ENCODE measurements at regions not wholly inside any gene's neighbourhood (a gene's known extent, or its start where the extent isn't known, plus 50 kb on each side); places are given as distances from the start of the nearest gene placed in this dataset.

DNA sequence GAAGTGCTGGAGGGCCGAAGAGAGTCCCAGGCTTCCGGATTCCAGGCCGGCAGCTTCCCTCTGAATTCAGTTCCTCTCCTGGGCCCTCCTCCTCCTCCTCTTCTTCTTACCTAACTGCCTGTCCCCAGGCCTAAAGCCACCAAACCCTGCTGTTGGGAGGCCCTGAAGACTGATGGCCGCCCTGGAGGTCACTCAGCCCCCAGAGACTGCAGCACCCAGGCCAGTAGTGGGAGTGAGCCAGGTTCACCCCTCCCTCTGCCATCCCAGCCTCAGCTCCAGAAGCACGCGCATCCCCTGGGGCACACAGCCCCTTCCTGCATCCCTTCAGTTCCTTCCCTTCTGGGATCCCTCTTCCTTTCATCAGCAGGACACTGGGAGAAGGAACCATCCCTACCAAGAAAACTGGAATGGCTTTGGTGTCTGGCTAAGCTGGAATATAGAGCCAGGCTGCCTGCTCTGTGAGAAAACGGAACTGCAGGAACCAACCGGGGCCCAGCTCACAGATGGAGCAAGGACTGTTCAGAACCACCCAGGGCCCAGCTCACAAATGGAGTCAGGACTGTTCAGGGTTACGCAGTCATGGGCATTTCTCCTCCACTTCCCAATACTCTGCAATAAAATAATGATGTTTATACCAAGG lies 127.4 kb downstream of the NDUFA10 start:
- Histone ChIP-seq H3K27me3 (replicated peaks in 2 of 5; ENCODE audit: control insufficient read depth in 4 of 5, insufficient read depth in 5 of 5, low read length in 4 of 5) (peaks cover 0 to 8% (median 0%) of the 10 kb centered on the region in 5 experiments), H3K4me1 (ENCODE audit: control extremely low read depth in 1 of 4, control insufficient read depth in 4 of 4, insufficient read depth in 4 of 4, low read length in 3 of 4) (no peaks in the 10 kb centered on the region), H3K36me3 (ENCODE audit: control insufficient read depth in 4 of 4, insufficient read depth in 4 of 4, low read length in 3 of 4) (no peaks in the 10 kb centered on the region), H3K4me3 (ENCODE audit: control insufficient read depth in 1 of 7, extremely low read depth in 1 of 7, insufficient read depth in 4 of 7, low read depth in 2 of 7, low read length in 6 of 7) (no peak overlapping the region), H3K9me3 (ENCODE audit: control extremely low read depth in 1 of 5, control insufficient read depth in 4 of 5, insufficient read depth in 2 of 5, low read depth in 1 of 5, low read length in 4 of 5) (no peaks in the 10 kb centered on the region), H3K27ac (ENCODE audit: insufficient read depth in 1 of 2, low read depth in 1 of 2, low read length in 2 of 2, poor library complexity in 1 of 2, severe bottlenecking in 2 of 2) (no peak overlapping the region)
- ChIA-PET POLR2A (no interaction called here), CTCF (interaction anchor here (0.7 to 0.9 kb wide), 2 partner anchors 15 to 17 kb away, joined by 3 read pairs; no protein-coding TSS in a partner anchor)
- DNase-seq = no peak
- WGBS (ENCODE audit: insufficient coverage) = 100% methylated on average over 7 of the region's 9 CpGs

DNA sequence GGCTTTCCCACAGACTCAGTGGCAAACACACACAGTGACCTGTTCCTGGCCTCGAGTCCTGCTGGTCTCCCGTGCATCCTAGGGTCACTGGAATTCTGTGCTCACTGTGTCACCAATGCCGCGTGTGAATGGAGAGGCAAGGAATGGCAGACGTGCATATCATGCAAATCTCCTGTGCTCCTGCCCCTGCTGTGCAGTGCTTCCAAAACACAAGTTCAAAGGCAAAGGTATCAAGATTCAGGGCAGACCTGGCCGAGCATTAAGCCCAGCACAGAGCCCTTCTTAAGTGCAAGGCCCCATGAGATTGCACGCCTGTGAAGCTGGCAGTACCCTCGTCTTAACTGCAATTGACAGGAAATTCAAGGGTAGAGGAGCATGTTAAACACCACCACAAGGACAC lies 129.1 kb downstream of the NDUFA10 start:
- DNase-seq = no peak
- WGBS (ENCODE audit: insufficient coverage) = 91% methylated on average over 7 of the region's 8 CpGs
- H3K27me3 ChIP-seq (replicated peaks in 2 of 5; ENCODE audit: control insufficient read depth in 4 of 5, insufficient read depth in 5 of 5, low read length in 4 of 5) = peaks cover 0 to 8% (median 3%) of the 10 kb centered on the region in 5 experiments
- H3K36me3 ChIP-seq (ENCODE audit: control insufficient read depth in 4 of 4, insufficient read depth in 4 of 4, low read length in 3 of 4) = no peaks in the 10 kb centered on the region
- no peaks in the 10 kb centered on the region for H3K4me1 ChIP-seq (ENCODE audit: control extremely low read depth in 1 of 4, control insufficient read depth in 4 of 4, insufficient read depth in 4 of 4, low read length in 3 of 4)
- H3K4me3 ChIP-seq (ENCODE audit: control insufficient read depth in 1 of 7, extremely low read depth in 1 of 7, insufficient read depth in 4 of 7, low read depth in 2 of 7, low read length in 6 of 7) = no peak overlapping the region
- POLR2A ChIA-PET = no interaction called here
- CTCF ChIA-PET = interaction anchor here (1.0 kb wide), 1 partner anchor 16 kb away, joined by 3 read pairs; no protein-coding TSS in a partner anchor
- no peaks in the 10 kb centered on the region for H3K9me3 ChIP-seq (ENCODE audit: control extremely low read depth in 1 of 5, control insufficient read depth in 4 of 5, insufficient read depth in 2 of 5, low read depth in 1 of 5, low read length in 4 of 5)
- no peak overlapping the region for H3K27ac ChIP-seq (ENCODE audit: insufficient read depth in 1 of 2, low read depth in 1 of 2, low read length in 2 of 2, poor library complexity in 1 of 2, severe bottlenecking in 2 of 2)

DNA sequence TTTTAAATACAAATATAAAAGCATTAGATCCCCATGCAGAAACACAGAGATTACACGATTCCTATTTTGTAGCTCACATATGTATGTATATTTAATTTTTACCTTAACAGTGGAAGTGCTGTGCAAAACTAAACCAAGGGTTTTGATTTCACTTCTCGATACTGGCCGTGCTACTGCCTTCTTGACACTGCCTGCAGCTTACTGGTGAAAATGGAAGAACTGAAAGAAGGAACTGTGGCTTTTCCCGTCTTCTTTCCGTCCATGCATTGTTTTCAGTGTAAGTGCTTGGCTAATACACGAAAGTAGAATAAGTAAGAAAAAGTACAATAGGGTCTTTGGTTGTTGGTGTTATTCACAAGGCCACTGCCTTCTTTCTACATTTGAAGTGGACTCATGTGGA lies 129.5 kb downstream of the NDUFA10 start:
- Histone ChIP-seq H3K27ac (ENCODE audit: insufficient read depth in 1 of 2, low read depth in 1 of 2, low read length in 2 of 2, poor library complexity in 1 of 2, severe bottlenecking in 2 of 2) (no peak overlapping the region), H3K4me3 (ENCODE audit: control insufficient read depth in 1 of 7, extremely low read depth in 1 of 7, insufficient read depth in 4 of 7, low read depth in 2 of 7, low read length in 6 of 7) (no peak overlapping the region), H3K4me1 (ENCODE audit: control extremely low read depth in 1 of 4, control insufficient read depth in 4 of 4, insufficient read depth in 4 of 4, low read length in 3 of 4) (no peaks in the 10 kb centered on the region), H3K36me3 (ENCODE audit: control insufficient read depth in 4 of 4, insufficient read depth in 4 of 4, low read length in 3 of 4) (no peaks in the 10 kb centered on the region), H3K9me3 (ENCODE audit: control extremely low read depth in 1 of 5, control insufficient read depth in 4 of 5, insufficient read depth in 2 of 5, low read depth in 1 of 5, low read length in 4 of 5) (no peaks in the 10 kb centered on the region), H3K27me3 (replicated peaks in 2 of 5; ENCODE audit: control insufficient read depth in 4 of 5, insufficient read depth in 5 of 5, low read length in 4 of 5) (peaks cover 0 to 8% (median 3%) of the 10 kb centered on the region in 5 experiments)
- DNase-seq = no peak
- 100% methylated on average over 4 of the region's 6 CpGs for WGBS (ENCODE audit: insufficient coverage)
- ChIA-PET POLR2A (no interaction called here), CTCF (interaction anchor here (1.0 kb wide), 1 partner anchor 16 kb away, joined by 3 read pairs; no protein-coding TSS in a partner anchor)

DNA sequence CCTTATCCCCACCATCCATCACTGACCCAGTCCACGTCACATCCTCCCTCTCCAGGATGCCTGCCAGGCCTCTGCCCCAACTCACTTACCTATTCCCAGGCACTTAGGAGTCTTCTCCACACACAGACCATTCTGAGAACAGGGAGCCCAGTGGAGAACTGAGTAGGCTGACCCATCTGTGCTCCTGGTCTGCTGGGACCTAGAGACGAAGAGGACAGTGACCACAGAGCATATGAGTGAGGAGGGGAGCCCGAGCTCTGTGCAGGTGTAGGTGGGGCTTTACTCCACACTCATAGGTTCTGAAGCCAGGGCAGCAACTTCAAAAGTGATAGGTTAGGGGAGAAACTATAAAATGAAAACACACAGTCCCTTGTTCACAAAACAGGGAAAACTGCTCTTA lies 130.0 kb downstream of the NDUFA10 start:
- Histone ChIP-seq H3K4me3 (ENCODE audit: control insufficient read depth in 1 of 7, extremely low read depth in 1 of 7, insufficient read depth in 4 of 7, low read depth in 2 of 7, low read length in 6 of 7) (no peak overlapping the region), H3K36me3 (ENCODE audit: control insufficient read depth in 4 of 4, insufficient read depth in 4 of 4, low read length in 3 of 4) (no peaks in the 10 kb centered on the region), H3K27ac (ENCODE audit: insufficient read depth in 1 of 2, low read depth in 1 of 2, low read length in 2 of 2, poor library complexity in 1 of 2, severe bottlenecking in 2 of 2) (no peak overlapping the region), H3K9me3 (ENCODE audit: control extremely low read depth in 1 of 5, control insufficient read depth in 4 of 5, insufficient read depth in 2 of 5, low read depth in 1 of 5, low read length in 4 of 5) (no peaks in the 10 kb centered on the region), H3K27me3 (replicated peaks in 2 of 5; ENCODE audit: control insufficient read depth in 4 of 5, insufficient read depth in 5 of 5, low read length in 4 of 5) (peaks cover 0 to 8% (median 3%) of the 10 kb centered on the region in 5 experiments), H3K4me1 (ENCODE audit: control extremely low read depth in 1 of 4, control insufficient read depth in 4 of 4, insufficient read depth in 4 of 4, low read length in 3 of 4) (no peaks in the 10 kb centered on the region)
- 92% methylated on average over 2 of the region's 3 CpGs for WGBS (ENCODE audit: insufficient coverage)
- no peak for DNase-seq
- CTCF ChIA-PET = interaction anchor here (1.0 kb wide), 1 partner anchor 15 kb away, joined by 3 read pairs; no protein-coding TSS in a partner anchor
- POLR2A ChIA-PET = no interaction called here

DNA sequence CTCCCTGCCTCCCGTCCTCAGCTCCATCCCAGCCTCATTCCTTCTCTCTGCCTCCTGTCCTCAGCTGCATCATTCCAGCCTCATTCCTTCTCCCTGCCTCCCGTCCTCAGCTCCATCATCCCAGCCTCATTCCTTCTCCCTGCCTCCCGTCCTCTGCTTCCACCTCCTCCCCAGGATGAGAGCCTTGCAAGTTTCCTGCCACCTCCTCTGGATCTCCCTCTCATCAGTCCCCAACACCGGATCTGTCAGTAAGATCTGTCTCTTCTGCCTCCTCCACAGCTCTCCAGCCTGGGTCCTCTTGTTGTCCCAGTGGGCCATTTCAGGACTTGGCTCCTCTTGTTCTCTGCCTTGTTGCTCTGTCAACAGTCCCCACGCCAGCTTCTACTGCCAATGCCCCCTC lies 130.9 kb downstream of the NDUFA10 start:
- 92% methylated on average over 5 of the region's 5 CpGs for WGBS (ENCODE audit: insufficient coverage)
- DNase-seq = no peak
- Histone ChIP-seq H3K36me3 (ENCODE audit: control insufficient read depth in 4 of 4, insufficient read depth in 4 of 4, low read length in 3 of 4) (no peaks in the 10 kb centered on the region), H3K4me3 (ENCODE audit: control insufficient read depth in 1 of 7, extremely low read depth in 1 of 7, insufficient read depth in 4 of 7, low read depth in 2 of 7, low read length in 6 of 7) (no peak overlapping the region), H3K27ac (ENCODE audit: insufficient read depth in 1 of 2, low read depth in 1 of 2, low read length in 2 of 2, poor library complexity in 1 of 2, severe bottlenecking in 2 of 2) (no peak overlapping the region), H3K27me3 (replicated peaks in 2 of 5; ENCODE audit: control insufficient read depth in 4 of 5, insufficient read depth in 5 of 5, low read length in 4 of 5) (peaks cover 0 to 8% (median 3%) of the 10 kb centered on the region in 5 experiments), H3K4me1 (ENCODE audit: control extremely low read depth in 1 of 4, control insufficient read depth in 4 of 4, insufficient read depth in 4 of 4, low read length in 3 of 4) (no peaks in the 10 kb centered on the region), H3K9me3 (ENCODE audit: control extremely low read depth in 1 of 5, control insufficient read depth in 4 of 5, insufficient read depth in 2 of 5, low read depth in 1 of 5, low read length in 4 of 5) (no peaks in the 10 kb centered on the region)
- POLR2A ChIA-PET = no interaction called here
- CTCF ChIA-PET = no interaction called here

DNA sequence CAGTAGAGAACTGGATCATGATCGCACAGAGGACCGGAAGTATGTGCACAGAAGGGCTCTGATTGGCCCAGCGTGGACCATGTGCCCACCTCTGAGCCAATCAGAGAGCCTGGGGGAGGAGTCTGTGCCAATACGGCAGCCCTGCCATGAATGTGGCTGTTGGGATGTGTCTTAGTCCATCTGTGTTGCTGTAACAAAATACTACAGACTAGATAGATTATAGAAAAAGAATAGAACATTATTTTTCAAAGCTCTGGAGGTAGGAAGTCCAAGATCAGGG lies 132.0 kb downstream of the NDUFA10 start:
- POLR2A ChIA-PET = no interaction called here
- 67% methylated on average over 3 of the region's 4 CpGs for WGBS (ENCODE audit: insufficient coverage)
- Histone ChIP-seq H3K4me3 (ENCODE audit: control insufficient read depth in 1 of 7, extremely low read depth in 1 of 7, insufficient read depth in 4 of 7, low read depth in 2 of 7, low read length in 6 of 7) (no peak overlapping the region), H3K9me3 (ENCODE audit: control extremely low read depth in 1 of 5, control insufficient read depth in 4 of 5, insufficient read depth in 2 of 5, low read depth in 1 of 5, low read length in 4 of 5) (no peaks in the 10 kb centered on the region), H3K36me3 (ENCODE audit: control insufficient read depth in 4 of 4, insufficient read depth in 4 of 4, low read length in 3 of 4) (no peaks in the 10 kb centered on the region), H3K27me3 (replicated peaks in 2 of 5; ENCODE audit: control insufficient read depth in 4 of 5, insufficient read depth in 5 of 5, low read length in 4 of 5) (peaks cover 0 to 8% (median 3%) of the 10 kb centered on the region in 5 experiments), H3K27ac (ENCODE audit: insufficient read depth in 1 of 2, low read depth in 1 of 2, low read length in 2 of 2, poor library complexity in 1 of 2, severe bottlenecking in 2 of 2) (no peak overlapping the region), H3K4me1 (ENCODE audit: control extremely low read depth in 1 of 4, control insufficient read depth in 4 of 4, insufficient read depth in 4 of 4, low read length in 3 of 4) (no peaks in the 10 kb centered on the region)
- CTCF ChIA-PET = no interaction called here
- DNase-seq = no peak

DNA sequence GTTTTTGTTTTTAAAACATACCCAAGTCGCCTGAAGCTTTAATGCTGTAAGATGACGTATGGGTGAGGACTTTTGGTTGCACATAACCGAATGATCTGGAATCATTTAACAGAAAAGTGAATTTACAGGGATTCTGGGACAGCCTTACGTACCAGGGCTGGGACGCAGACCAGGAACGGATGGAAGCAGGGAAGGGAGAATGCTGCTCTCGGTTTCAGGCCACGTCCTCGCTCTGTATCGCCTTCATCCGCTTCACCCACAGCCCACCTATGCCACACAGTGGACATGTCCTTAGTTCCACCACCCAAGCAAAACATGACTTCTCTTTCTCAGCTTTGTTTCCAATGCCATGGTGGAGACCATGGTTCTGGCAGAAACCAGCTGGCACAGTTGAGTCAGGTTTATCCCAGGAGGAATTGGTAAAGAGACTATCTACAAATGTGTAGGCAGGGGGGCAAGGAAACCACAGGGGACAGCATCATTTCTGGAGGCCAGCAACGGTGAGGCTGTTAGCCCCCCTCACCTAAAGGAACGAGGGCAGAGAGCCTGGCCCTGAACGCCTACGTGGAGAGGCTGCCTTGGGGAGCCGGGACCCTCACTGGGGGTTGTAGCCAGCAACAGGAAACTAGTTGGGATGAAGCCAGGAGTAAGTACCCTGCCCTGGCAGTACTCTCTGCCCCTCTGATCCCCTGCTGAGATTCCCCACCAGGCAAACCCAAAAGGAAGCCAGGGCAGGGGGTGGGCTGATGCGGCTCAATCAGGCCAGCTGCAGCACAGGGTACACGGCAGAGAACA lies 132.5 kb downstream of the NDUFA10 start:
- Histone ChIP-seq H3K4me1 (ENCODE audit: control extremely low read depth in 1 of 4, control insufficient read depth in 4 of 4, insufficient read depth in 4 of 4, low read length in 3 of 4) (no peaks in the 10 kb centered on the region), H3K36me3 (ENCODE audit: control insufficient read depth in 4 of 4, insufficient read depth in 4 of 4, low read length in 3 of 4) (no peaks in the 10 kb centered on the region), H3K9me3 (ENCODE audit: control extremely low read depth in 1 of 5, control insufficient read depth in 4 of 5, insufficient read depth in 2 of 5, low read depth in 1 of 5, low read length in 4 of 5) (peaks cover 0 to 4% (median 0%) of the 10 kb centered on the region in 5 experiments), H3K27ac (ENCODE audit: insufficient read depth in 1 of 2, low read depth in 1 of 2, low read length in 2 of 2, poor library complexity in 1 of 2, severe bottlenecking in 2 of 2) (no peak overlapping the region), H3K4me3 (ENCODE audit: control insufficient read depth in 1 of 7, extremely low read depth in 1 of 7, insufficient read depth in 4 of 7, low read depth in 2 of 7, low read length in 6 of 7) (no peak overlapping the region), H3K27me3 (replicated peaks in 2 of 5; ENCODE audit: control insufficient read depth in 4 of 5, insufficient read depth in 5 of 5, low read length in 4 of 5) (peaks cover 0 to 8% (median 3%) of the 10 kb centered on the region in 5 experiments)
- no peak for DNase-seq
- WGBS (ENCODE audit: insufficient coverage) = 90% methylated on average over 18 of the region's 18 CpGs
- ChIA-PET CTCF (no interaction called here), POLR2A (no interaction called here)
